ENCODE measurements at regions not wholly inside any gene's neighbourhood (a gene's known extent, or its start where the extent isn't known, plus 50 kb on each side); places are given as distances from the start of the nearest gene placed in this dataset.

DNA sequence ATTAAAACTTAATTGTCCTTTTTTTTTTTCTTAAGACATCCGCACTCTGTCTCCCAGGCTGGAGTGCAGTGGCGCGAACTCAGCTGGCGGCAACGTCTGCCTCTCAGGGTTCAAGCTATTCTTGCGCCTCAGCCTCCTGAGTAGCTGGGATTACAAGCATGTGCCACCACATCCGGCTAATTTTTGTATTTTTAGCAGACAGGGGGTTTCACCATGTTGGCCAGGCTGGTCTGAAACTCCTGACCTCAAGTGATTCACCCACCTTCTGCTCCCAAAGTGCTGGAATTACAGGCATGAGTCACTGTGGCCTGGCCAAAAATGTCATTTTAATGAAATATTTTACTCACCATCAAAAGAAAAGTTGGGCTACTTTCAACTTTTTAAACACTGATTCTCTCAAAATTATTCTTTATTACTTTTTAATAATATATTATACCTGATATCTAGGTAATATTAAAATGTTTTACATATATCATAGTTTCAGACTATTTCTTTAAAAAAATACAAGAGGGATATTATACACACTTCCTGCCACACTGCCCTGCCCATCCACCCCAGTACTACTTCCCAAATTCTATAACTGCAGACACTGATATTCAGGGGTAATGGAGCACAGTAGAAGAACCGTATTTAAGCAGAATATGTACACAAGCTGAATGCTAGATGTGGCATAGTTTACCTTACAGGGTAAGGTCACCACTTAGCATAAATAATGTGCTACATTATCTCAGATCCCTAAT is 723.9 kb upstream of the ZNF385D start:
- BruUV-seq (replicated peaks), result no TSS peak

DNA sequence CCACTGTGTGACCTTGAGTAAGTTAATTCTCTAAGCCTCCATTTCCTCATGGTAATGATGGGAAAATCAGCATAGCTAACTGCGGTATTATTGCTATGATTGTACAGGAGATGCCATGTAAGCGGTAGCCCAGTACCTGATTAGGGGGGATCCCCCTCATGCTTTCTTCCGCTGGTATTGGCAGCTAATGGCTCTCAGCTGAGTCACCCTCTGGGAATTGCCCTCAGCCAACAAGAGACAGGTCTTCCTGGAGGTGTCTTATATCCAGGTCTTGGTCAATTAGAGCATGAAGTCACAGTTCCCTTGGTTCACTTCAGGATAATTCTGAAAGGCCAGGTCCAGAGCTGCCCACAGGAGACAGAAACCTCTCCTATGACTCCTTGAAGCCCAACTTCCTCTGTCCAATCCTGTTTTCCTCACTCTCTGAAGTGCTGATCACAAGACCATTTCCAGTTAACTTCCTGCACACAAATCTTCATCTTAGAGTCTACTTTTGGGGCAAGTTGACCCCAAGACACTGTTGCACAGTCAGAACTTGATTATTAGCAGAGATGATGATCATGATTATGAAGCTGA is 724.7 kb upstream of the ZNF385D start:
- DNase-seq (ENCODE audit: low spot score), result no peak
- TF ChIP-seq, protein P1, sequence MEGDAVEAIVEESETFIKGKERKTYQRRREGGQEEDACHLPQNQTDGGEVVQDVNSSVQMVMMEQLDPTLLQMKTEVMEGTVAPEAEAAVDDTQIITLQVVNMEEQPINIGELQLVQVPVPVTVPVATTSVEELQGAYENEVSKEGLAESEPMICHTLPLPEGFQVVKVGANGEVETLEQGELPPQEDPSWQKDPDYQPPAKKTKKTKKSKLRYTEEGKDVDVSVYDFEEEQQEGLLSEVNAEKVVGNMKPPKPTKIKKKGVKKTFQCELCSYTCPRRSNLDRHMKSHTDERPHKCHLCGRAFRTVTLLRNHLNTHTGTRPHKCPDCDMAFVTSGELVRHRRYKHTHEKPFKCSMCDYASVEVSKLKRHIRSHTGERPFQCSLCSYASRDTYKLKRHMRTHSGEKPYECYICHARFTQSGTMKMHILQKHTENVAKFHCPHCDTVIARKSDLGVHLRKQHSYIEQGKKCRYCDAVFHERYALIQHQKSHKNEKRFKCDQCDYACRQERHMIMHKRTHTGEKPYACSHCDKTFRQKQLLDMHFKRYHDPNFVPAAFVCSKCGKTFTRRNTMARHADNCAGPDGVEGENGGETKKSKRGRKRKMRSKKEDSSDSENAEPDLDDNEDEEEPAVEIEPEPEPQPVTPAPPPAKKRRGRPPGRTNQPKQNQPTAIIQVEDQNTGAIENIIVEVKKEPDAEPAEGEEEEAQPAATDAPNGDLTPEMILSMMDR (conservative IDR thresholded peaks at IDR 0.05; ENCODE audit: low read depth, low read length), result no peak
- no peak for TF ChIP-seq EZH2 (IDR thresholded peaks at IDR 0.05; ENCODE audit: borderline replicate concordance, low read depth, low read length, poor library complexity, severe bottlenecking)
- Histone ChIP-seq H3K27ac (ENCODE audit: low read depth, low read length, poor library complexity, severe bottlenecking) (no peak overlapping the region), H3K27me3 (replicated peaks; ENCODE audit: insufficient read depth, low read depth, low read length, poor library complexity) (no peaks in the 10 kb centered on the region), H3K4me3 (ENCODE audit: low read depth, low read length, poor library complexity, severe bottlenecking) (no peak overlapping the region), H3K9me3 (ENCODE audit: low read depth, low read length, poor library complexity, severe bottlenecking) (peaks cover 19% of the 10 kb centered on the region), H3K4me1 (ENCODE audit: insufficient read depth, low read length, poor library complexity, severe bottlenecking) (no peaks in the 10 kb centered on the region), H3K36me3 (ENCODE audit: insufficient read depth, low read length, poor library complexity, severe bottlenecking) (no peaks in the 10 kb centered on the region)
- intact Hi-C loops (cut with micrococcal nuclease; ENCODE audit: unreplicated experiment), result no loop called here
- POLR2A ChIA-PET (ENCODE audit: low non-redundant PET), result no interaction called here
- BruUV-seq (replicated peaks), result no TSS peak
- CTCF ChIA-PET, result no interaction called here

More for the DNA sequence above, 723.9 kb upstream of the ZNF385D start:
- intact Hi-C loops (cut with micrococcal nuclease; ENCODE audit: unreplicated experiment), result no loop called here
- ChIA-PET CTCF (no interaction called here), POLR2A (ENCODE audit: low non-redundant PET) (no interaction called here)
- H3K27me3 ChIP-seq (replicated peaks; ENCODE audit: insufficient read depth, low read depth, low read length, poor library complexity), result no peaks in the 10 kb centered on the region
- no peak overlapping the region for H3K4me3 ChIP-seq (ENCODE audit: low read depth, low read length, poor library complexity, severe bottlenecking)
- no peak for DNase-seq (ENCODE audit: low spot score)
- no peaks in the 10 kb centered on the region for H3K36me3 ChIP-seq (ENCODE audit: insufficient read depth, low read length, poor library complexity, severe bottlenecking)
- H3K9me3 ChIP-seq (ENCODE audit: low read depth, low read length, poor library complexity, severe bottlenecking), result peaks cover 13% of the 10 kb centered on the region
- TF ChIP-seq, protein P1 (conservative IDR thresholded peaks at IDR 0.05; ENCODE audit: low read depth, low read length), result no peak
- no peak for TF ChIP-seq EZH2 (IDR thresholded peaks at IDR 0.05; ENCODE audit: borderline replicate concordance, low read depth, low read length, poor library complexity, severe bottlenecking)
- H3K4me1 ChIP-seq (ENCODE audit: insufficient read depth, low read length, poor library complexity, severe bottlenecking), result no peaks in the 10 kb centered on the region
- H3K27ac ChIP-seq (ENCODE audit: low read depth, low read length, poor library complexity, severe bottlenecking), result no peak overlapping the region

DNA sequence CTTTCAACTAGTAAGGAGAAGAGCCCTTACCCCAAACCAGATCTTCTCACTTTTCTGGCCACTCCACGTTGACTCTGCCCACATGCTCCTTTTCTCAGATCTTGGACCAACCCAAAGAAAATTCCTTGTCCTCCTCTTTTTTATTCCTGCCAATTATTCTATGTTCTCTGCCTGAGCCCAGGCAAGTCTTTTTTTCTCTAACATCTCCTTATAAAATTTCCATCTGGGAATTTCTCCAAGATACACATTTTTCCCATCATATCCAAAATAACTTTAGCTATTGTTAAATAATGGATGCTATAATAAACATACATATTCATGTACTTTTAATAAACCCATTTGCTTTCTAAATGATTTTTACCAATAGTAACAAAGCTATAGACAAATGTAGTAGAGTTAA is 726.0 kb upstream of the ZNF385D start:
- ChIA-PET POLR2A (ENCODE audit: low non-redundant PET) (no interaction called here), CTCF (no interaction called here)
- no peak overlapping the region for H3K4me3 ChIP-seq (ENCODE audit: low read depth, low read length, poor library complexity, severe bottlenecking)
- BruUV-seq (replicated peaks), result no TSS peak
- peaks cover 23% of the 10 kb centered on the region for H3K9me3 ChIP-seq (ENCODE audit: low read depth, low read length, poor library complexity, severe bottlenecking)
- H3K4me1 ChIP-seq (ENCODE audit: insufficient read depth, low read length, poor library complexity, severe bottlenecking), result no peaks in the 10 kb centered on the region
- no peak overlapping the region for H3K27ac ChIP-seq (ENCODE audit: low read depth, low read length, poor library complexity, severe bottlenecking)
- no peaks in the 10 kb centered on the region for H3K27me3 ChIP-seq (replicated peaks; ENCODE audit: insufficient read depth, low read depth, low read length, poor library complexity)
- no peak for TF ChIP-seq EZH2 (IDR thresholded peaks at IDR 0.05; ENCODE audit: borderline replicate concordance, low read depth, low read length, poor library complexity, severe bottlenecking)
- TF ChIP-seq, protein P1 (conservative IDR thresholded peaks at IDR 0.05; ENCODE audit: low read depth, low read length), result no peak
- H3K36me3 ChIP-seq (ENCODE audit: insufficient read depth, low read length, poor library complexity, severe bottlenecking), result no peaks in the 10 kb centered on the region
- intact Hi-C loops (cut with micrococcal nuclease; ENCODE audit: unreplicated experiment), result no loop called here
- DNase-seq (ENCODE audit: low spot score), result no peak
